GM12891 (cell line): ENCODE measurements at regions not wholly inside any gene's neighbourhood (a gene's known extent, or its start where the extent isn't known, plus 50 kb on each side); places are given as distances from the start of the nearest gene placed in this dataset.

ENCODE experiments used
- PAX5 ChIP-seq: IDR thresholded peaks from 2 replicates; pipeline ENCODE4 v1.6.1; 2011; ENCODE audit warnings: low read length, moderate library complexity, mild to moderate bottlenecking; ENCODE audit not compliant: insufficient read depth, severe bottlenecking
- POLR2A ChIP-seq: IDR thresholded peaks from 2 replicates; pipeline ENCODE4 v1.6.1; 2011; ENCODE audit warnings: low read depth, low read length, control low read depth
- POLR2AphosphoS5 ChIP-seq: IDR thresholded peaks from 2 replicates; pipeline ENCODE4 v1.6.1; 2011; ENCODE audit warnings: low read depth, low read length, control low read depth
- POU2F2 ChIP-seq: IDR thresholded peaks from 2 replicates; pipeline ENCODE4 v1.6.1; 2011; ENCODE audit warnings: low read depth, mild to moderate bottlenecking, control low read depth, low read length, moderate library complexity
- TAF1 ChIP-seq: IDR thresholded peaks from 2 replicates; pipeline ENCODE4 v1.6.1; 2011; ENCODE audit warnings: low read depth, low read length, control low read depth

DNA sequence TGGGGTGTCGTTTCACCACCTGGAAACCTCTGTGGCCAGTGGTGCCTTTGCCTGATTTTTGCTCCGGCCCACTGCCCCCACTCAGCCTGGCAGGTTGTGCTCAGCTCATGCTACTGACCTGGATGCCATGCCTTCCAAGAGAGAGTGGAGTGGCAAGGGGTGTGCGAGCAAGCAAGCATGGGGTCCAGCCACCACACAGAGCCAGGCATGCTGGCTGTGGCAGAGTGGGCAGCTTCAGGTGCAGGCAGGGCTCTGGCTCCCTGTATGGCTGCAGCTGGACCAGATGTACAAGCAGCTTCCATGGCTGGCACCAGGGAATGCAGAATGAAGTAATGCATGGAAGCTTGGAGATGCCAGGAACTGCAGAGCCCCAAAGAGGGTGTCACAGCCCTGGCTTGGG, 620.5 kb upstream of the SETBP1 start:
- TF ChIP-seq POLR2A (no peak), POLR2AphosphoS5 (no peak), PAX5 (no peak), TAF1 (no peak), POU2F2 (no peak)
